GM19239 (cell line): ENCODE measurements at regions not wholly inside any gene's neighbourhood (a gene's known extent, or its start where the extent isn't known, plus 50 kb on each side); places are given as distances from the start of the nearest gene placed in this dataset.

Source experiments
- DNase-seq: peaks from one replicate; pipeline ENCODE4 v3.0.0; 2011; ENCODE audit warnings: low spot score; ENCODE audit not compliant: insufficient read length
- FAIRE-seq: peaks from 2 replicates; lab custom pipeline; 2011; peaks lifted over from hg19 to GRCh38; lab: Jason Lieb, UNC

DNA sequence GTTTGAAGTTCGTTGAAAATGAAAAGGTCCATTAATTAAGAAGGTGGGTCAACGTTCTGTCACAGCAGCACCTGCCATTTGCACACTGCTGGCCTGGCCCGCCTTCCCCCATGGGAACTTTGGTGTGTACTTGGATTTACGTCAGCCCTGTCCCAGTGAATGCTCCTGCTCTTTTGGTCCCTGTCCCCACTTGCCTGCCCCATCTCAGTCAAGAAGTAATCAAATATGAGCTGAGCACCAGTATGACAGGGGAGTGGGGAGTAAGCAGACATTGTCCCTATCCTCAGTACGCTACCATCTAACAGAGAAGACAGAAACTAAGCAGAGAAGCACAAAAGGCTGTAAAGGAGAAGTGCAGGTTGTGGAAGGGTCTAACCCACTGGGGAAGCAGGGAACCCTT, 65.1 kb downstream of the SLC4A3 start:
- DNase-seq (no peak), FAIRE-seq (no peak)

DNA sequence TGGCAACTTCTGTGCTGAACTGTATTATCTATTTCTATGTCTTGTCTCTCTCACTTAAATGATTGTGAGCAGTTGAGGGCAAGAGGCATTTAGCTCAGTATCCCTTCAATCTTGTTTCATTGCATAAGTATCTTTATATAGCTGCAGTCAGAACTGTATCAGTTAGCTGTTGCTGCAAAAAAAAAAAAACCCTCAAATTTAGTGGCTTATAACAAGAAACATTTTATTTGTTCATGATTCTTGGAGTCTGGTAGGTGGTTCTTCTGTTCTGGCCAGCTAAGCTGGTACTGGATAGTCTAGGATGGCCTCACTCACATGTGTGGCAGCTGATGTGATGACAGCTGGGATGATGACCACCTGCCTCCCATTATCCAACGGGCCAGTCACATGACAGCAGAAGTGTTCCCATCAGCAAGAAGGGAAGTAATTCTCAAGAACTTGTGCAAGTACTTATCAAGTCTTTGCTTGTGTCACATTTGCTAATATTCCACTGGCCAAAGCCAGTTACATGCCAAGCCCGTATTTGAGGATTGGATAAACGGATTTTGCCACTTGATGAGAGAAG, 67.8 kb downstream of the SLC4A3 start:
- FAIRE-seq: no peak
- no peak for DNase-seq

DNA sequence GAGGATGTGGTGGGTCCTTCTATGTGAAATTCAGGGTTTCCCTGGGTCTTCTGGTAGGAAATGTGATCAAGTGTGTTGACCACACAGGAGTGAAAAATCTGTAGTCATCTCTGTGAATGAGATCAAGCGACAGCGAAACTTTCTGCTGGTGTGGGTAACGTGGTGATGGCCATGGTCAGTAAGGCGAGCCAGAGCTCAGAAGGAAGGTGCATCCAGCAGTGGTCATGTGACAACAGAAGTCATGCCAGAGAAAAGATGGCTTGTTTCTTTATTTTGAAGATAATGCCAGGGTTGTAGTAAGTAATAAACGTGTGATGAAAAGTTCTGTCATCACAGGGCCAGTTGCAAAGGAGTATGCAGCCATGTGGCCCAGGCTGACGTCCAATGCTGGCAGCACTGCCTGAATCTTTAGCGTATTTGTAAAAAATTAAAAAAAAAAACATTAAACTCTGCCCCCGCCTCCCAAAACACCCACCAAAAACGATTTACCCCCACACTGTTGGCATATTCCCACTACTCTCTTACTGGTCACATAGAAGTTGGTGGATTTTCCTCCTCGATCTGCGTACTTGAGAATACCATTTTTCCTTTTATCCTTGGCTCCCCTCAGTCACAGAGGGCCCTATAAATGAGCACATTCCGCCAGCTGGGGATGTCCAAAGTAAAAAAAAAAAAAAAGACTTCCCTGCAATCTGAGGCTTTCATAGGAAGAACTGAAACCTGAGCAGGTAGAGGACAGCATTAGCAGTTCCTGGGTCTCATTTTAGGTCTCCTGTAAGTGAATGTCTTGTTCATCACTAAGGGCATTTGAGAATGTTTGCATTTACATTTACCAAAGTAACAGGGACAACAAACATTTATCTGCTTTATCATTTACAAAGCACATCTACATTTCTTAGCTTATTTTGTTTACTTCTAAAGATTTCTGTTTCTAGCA, 70.6 kb downstream of the SLC4A3 start:
- no peak for DNase-seq
- no peak for FAIRE-seq

DNA sequence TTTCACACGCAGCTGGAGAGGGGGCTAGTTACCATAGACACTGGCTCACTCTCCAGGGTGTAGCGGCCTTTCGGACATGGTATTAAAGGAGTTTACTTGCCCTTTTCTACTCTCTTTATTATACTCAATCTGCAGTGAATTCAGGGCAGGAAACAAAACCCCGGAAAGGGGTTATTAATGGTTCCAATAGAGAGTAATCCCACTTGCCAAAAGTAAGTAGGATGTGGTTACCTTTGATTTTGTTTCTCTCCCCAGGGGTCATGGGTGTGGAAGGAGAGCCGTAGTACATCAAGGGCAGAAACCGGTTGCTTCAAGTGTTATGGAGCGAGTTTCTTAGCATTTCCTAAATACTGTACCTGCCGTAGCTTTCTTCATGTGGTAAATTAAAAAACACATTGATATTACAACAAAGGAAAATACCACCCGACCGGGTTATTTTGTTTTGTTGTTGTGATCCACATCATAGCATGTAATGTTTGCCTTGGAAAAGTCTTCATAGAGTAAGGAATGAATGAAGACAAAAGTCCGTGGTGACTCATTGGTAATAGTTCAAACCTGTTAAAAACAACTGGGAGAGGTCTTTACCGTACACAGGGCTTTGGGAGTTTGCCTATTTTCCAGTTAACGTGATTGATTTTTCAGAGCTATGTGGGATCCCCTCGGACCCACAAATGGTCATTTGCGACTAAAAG, 71.5 kb downstream of the SLC4A3 start:
- DNase-seq: no peak
- FAIRE-seq: no peak

DNA sequence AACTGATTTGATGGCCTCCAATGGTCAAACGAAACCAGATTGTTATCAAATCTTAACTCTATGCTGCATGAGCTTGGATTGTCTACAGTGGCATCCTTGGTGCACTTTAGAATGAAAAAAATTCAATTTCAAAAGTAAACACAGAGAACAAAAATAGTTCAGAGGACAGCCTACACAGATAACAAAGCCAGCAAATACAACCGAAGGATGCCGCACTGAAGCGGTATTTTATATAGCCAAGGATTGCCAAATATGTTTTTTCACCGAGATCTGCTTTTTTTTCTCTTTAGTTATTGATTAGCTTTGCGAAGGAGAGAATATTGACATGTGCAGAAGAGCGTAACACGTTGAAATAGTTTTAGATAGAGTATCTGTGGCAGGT, 72.0 kb downstream of the SLC4A3 start:
- FAIRE-seq: no peak
- no peak for DNase-seq

DNA sequence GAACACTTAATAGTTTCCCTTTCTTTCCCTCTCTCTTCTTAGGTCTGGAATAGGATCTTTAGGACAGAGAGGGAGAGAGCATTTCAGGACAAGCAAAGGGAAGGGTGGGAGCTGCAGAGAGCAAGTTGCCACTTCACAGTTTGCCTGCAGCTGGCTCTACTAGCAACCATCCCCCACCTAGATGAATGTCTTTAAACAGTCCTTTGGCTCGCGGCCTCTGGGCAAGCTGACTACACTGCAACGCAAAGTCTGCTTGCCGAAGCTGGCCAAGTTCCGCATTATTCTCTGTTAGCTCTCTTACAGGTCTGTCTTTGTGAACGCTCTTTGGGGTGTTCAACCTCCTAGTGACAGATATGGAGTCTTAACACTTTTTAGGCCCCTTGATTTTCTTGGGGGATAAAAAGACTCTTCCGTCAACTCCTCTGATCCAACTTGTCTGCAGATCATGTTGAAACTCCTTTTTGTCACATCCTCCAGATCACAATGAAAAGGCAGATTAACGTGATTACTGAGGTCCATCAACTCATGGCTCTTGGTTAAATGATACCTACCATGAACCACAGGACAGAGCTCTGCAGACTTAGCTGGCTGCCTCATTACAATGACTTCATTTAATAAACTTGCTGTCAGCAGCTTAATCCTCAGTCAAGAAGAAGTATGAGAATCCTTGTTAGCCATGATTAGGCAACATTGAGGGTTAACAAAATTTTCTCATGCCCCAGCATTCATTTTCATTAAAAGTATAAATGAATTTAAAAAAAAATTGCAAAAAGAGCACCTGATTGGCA, 74.6 kb downstream of the SLC4A3 start:
- FAIRE-seq (no peak), DNase-seq (no peak)

DNA sequence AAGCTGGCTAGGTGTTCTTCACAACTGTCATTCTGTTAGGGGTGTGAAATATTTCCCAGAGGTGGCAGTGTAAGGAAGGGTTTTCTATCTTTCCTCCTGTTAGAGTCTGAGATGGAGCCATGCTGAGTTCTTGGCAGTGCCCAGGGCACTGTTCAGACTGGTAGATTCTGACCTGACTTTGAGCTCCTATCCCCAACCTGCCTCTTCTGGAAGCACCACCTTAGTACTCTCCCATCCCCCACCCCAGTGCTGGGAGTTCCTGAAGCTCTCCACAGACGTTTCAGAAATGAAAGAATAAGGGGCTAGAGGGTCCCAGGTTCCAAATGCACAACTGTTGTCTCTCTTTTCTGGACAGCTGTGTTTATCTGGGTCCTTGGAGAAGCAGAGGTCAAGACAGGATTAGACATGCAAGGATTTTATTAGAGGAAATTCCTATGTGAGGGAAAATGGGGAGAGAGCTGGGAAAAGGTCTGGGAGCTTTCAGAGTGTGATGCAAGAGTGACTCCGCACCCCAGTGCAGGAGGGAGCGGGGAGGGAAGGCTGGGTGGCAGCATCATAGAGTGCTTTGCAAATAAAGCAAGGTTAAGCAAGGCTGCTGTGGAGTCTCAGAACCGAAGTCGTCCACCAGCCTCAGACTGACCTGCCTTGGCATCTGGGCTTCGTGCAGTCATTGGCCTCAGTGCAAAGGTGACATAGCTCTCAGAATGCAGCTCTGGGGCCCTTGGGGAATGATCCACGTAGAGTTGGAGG, 75.5 kb downstream of the SLC4A3 start:
- DNase-seq (no peak), FAIRE-seq (no peak)

DNA sequence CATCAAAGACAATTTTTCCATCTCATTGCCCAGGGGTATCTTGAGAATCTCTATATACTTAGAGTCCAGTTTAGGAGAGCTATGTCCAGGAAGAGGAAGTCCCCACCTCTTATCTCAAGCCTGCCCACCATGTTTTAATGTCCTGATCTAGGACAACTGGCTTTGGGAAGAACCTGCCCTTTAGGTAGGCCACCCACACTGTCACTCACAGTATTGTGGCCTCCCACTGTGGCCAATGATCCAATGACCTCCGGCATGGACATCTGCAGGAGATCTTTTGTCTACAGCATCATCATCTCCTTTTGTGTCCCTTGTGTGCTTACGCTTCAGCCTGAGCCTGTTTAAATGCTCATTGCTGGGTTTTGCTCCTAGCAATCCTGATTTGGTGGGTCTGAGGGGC, 77.4 kb downstream of the SLC4A3 start:
- FAIRE-seq (no peak), DNase-seq (no peak)

DNA sequence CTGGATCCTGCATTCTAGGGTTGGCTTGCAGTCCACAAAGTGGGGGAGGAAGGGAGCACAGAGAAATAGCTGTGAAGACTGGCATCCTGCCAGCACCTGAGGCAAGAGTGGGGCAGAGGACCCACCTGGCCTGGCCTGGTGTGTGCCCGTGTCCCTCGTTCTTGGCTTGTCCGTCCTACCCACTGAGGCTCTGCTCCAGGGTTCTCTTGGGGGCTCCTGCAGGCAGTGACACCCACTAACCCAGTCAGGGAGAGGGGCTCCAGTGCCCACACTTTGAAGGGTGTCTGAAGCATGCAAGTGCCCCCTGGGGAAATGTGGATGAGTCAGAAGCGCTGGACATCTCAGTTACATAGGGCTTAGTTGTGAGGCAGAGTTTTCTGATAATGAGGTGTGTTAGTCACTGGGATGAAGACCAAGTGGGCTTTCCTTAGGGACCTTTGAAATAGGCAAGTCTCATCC, 79.4 kb downstream of the SLC4A3 start:
- FAIRE-seq (no peak), DNase-seq (no peak)

DNA sequence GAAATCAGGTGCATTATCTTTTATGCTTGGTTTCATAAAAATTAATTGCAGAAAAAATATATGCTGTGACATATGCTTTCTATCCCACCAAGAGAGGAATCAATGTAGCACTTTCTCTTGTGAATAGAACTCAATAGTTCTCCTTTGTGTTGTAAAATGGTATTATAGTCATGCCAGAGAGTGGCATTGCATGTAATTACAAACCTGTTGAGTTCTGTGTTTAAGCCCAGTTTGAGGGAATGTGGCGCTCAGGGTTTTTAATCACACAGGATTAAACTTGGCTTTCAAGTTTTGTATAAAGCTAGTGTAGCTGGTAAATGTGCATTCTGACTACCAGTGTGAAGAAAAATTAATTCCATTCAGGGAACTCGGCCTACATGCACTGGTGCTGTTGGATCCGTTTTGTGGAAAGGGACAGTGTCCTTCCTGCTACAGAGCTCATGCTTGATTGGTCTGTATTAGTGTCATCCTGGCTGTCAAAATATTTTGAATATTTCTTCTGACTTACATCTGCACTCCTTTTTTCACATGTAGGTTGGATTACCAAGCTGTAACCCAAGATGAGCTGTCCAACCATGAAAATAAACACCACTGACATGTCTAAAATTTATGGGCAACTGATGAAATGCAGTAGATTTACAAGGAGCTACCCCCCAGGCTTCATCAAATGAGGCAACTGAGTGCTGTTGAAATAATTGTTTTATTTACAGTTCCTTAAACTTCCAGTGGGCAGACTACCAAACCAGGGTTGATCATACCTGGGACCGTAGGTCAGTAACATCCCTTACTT, 80.3 kb downstream of the SLC4A3 start:
- no peak for FAIRE-seq
- no peak for DNase-seq

DNA sequence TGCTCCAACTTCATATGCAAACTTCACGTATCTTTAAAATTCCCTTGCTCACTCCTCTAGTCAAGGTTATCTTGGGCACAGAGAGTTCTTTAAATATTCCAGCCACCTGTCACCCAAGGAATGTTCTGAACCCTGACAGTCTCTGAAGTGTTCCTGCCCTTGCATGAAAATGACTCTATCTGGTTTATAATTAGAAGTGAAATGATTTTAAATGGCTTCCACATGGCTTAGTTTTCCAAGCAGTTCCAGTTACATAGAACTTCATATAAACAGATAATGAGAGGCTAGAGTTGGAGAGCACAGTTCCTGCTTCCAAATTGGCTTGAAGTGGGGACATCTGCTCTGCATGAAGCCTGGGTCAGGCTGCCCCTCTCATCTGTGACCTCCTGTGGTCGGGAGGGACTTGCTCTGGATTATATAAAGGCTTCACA, 81.9 kb downstream of the SLC4A3 start:
- no peak for DNase-seq
- no peak for FAIRE-seq

DNA sequence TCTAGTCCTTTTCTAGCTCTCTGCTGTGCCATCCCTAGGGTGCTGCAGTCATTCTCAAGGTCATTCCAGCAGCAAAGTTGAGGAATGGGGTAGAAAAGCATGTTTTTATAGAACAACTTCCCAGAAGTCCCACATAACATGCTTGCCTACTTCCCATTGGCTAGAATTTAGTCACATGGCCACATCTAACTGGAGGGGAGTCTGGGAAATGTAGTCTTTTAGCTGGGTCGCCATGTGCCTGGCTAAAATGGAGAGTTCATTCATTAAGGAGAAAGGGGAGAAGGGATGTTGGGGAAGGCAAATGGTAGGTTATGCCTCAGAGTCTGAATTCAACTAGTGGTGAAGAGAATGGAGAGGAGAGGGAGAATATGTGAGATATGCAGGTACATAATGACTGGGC, 85.7 kb downstream of the SLC4A3 start:
- FAIRE-seq (no peak), DNase-seq (no peak)

DNA sequence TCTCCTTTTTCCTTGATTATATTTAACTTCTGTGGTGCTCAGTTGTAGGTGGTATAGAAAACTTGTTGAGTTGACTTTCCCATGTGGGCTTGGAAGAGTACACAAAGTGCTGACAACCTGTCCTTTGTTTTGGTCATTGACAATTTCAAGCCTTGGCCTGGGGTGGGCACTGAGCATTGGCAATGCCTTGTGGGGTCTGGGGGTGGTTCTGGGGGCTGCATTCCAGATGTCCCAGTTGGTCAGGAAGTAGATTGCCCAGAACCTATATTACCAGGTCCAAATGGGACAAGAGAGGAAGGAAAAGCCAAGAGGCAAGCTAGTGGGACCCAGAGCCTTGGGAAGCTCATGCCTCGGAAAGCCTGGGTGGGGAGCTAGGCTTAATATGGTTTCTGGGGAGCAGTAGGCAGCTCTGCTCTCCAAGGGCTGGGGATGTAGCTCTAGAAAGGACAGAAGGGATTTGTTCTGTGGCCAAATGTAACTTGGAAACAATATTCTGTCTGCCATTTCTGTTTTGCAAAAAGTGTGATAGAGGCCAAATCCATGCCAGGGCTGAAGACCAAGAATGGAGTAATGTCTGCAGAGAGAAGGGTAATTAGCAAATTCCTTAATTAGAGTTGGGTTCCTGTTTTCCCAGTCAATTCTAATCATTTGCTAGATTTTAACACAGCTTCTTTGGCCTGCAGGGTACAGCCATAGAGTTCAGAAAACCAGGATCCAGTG, 87.4 kb downstream of the SLC4A3 start:
- FAIRE-seq: no peak
- DNase-seq: no peak

DNA sequence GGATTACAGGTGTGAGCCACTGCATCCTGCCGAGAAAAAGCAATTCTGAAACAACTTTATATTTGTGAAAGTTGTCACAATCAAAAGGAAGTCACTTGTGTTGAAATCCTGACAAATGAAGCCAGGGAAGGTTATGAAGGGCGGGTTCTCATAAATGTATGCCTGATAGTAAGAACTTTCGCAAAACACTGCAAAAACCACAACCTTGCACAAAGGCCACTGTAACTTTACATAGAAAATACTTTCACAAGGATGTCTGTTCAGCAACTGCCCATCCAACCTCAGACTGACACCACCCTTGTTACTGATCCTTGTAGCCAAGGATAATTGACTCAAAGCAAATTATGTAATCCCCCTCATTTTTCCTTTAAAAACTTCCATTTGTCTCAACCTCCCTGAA, 90.6 kb downstream of the SLC4A3 start:
- no peak for FAIRE-seq

DNA sequence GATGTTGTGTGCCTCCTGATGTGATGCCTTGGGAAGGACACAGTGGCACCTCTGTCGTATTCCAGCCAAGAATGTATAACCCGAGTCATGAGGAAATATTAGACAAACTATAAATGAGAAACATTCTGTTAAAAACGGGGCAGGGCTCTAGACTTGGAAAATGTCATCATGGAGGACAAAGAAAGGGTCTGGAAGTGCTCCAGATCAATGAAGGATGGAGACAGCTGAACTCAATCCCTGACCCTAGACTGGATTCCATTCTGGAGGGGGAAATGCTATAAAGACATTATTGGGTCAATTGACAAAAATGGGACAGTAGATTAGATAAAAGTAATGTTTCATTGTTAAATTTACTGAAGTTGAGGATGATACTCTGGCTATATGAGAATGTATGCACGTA, 92.1 kb downstream of the SLC4A3 start:
- DNase-seq (no peak), FAIRE-seq (no peak)

More for the DNA sequence above, 90.6 kb downstream of the SLC4A3 start:
- no peak for DNase-seq

DNA sequence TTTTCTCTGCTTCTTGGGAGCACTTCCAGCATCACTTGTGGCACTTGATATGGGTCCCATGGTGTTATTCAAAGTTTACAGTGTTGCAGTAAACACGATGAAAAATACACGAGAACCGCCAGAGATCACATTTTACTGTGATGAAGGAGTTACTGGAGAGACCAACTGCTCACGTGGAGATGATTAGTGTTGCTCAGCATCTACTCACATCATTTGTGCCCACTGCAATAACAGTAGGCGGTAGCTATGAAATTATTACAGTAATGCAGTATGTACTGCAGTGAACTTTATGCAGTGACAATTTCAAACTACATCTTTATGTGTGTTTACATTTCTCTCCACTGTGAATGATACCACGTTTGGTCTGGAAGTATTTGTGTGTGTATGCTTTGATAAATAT, 93.5 kb downstream of the SLC4A3 start:
- FAIRE-seq (no peak), DNase-seq (no peak)

DNA sequence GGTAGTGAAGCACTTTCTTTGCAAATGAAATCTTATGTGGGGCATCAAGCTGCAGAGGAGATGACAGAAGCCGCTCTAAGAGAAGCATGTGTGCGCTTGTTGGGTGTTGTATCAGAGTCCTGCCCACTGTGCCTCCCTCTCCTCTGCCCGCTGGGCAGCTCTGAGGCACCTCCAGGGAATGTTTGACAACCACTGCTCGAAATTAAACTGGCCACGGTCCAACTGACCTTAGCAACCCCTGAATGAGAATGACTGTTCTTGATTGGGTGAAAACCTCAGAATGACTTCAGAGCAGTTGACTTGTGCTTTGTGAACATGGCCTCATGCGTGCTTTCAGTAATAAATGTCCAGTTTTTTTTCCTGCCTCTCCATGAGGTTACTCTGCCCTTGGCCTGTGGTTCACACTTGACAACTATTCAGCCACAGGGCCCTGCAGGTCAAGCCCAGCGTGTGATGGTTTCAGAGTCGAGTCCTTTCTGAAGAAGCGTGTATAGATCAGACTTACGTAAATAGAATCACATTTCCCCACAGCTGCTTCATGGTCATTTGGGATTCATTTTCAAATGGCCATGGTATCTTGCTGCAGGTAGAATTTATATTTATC, 94.9 kb downstream of the SLC4A3 start:
- DNase-seq: no peak
- no peak for FAIRE-seq

DNA sequence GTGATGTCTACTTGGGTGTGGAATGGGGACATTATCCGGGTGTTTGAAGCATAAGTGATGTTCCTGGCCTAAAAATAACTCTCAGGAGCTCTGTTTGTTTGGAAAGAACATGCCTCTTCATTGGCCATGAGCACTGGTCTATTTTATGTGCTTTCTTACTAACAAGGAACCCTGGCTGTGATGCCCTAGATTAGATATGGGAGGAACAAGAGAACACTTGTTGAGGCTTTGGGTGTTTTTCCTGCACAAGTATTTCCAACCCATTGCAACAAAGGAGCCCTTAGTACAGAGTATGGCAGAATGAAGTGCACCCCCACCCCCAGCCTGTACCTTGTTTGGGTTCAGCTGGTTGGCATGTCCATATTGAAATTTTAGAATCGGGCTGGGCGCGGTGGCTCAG, 95.9 kb downstream of the SLC4A3 start:
- DNase-seq (no peak), FAIRE-seq (no peak)
